ENCODE measurements at regions not wholly inside any gene's neighbourhood (a gene's known extent, or its start where the extent isn't known, plus 50 kb on each side); places are given as distances from the start of the nearest gene placed in this dataset.
"Not testable (repeated sequence)": the region's sequence is repeated elsewhere in the genome, so short reads cannot be mapped to it uniquely, and the experiment has no call there.

- H3K4me1 ChIP-seq, result no peaks in the 10 kb centered on the region
- no peaks in the 10 kb centered on the region for H3K36me3 ChIP-seq
- no peak overlapping the region for H3K4me3 ChIP-seq
- WGBS, 2 donors, result 18% methylated on average over 5 of the region's 5 CpGs
- TF ChIP-seq CTCF (IDR thresholded peaks at IDR 0.05) (no peak), POLR2A (IDR thresholded peaks at IDR 0.05) (no peak), EP300 (IDR thresholded peaks at IDR 0.05) (no peak)
- DNase-seq (ENCODE audit: low spot score in 2 of 2), result no peak
- peaks cover 0 to 26% (median 0%) of the 10 kb centered on the region in 4 donors for H3K9me3 ChIP-seq
- H3K27me3 ChIP-seq, result no peaks in the 10 kb centered on the region
- no peak overlapping the region for H3K27ac ChIP-seq
Measured at GRCh38 chr11:130979386-130979972, 63.2 kb upstream of the SNX19 start.

GRCh38 chr11:130980071-130980862 lies 64.0 kb upstream of the SNX19 start:
- no peak for TF ChIP-seq CTCF (IDR thresholded peaks at IDR 0.05)
- no peak for TF ChIP-seq POLR2A (IDR thresholded peaks at IDR 0.05)
- TF ChIP-seq EP300 (IDR thresholded peaks at IDR 0.05), result no peak
- Histone ChIP-seq H3K27ac (no peak overlapping the region), H3K27me3 (no peaks in the 10 kb centered on the region), H3K4me3 (no peak overlapping the region), H3K36me3 (no peaks in the 10 kb centered on the region), H3K4me1 (no peaks in the 10 kb centered on the region), H3K9me3 (peaks cover 0 to 29% (median 0%) of the 10 kb centered on the region in 4 donors)
- no peak for DNase-seq (ENCODE audit: low spot score in 2 of 2)
- WGBS, 2 donors, result 82 to 83% methylated on average over 5 of the region's 5 CpGs

- DNase-seq (ENCODE audit: low spot score in 2 of 2); H3K4me3 ChIP-seq; H3K36me3 ChIP-seq; H3K27me3 ChIP-seq; H3K27ac ChIP-seq; H3K4me1 ChIP-seq: not testable (repeated sequence)
- H3K9me3 ChIP-seq, result peaks cover 0 to 11% (median 0%) of the 10 kb centered on the region in 4 donors
- WGBS, 2 donors, result 95% methylated on average over 16 of the region's 16 CpGs
Measured at GRCh38 chr11:130984241-130984640, 68.0 kb upstream of the SNX19 start.

GRCh38 chr11:130992788-130993187 lies 76.5 kb upstream of the SNX19 start:
- Histone ChIP-seq H3K36me3 (no peaks in the 10 kb centered on the region), H3K4me1 (no peaks in the 10 kb centered on the region), H3K27me3 (no peaks in the 10 kb centered on the region), H3K9me3 (no peaks in the 10 kb centered on the region), H3K4me3 (no peak overlapping the region), H3K27ac (no peak overlapping the region)
- TF ChIP-seq CTCF (IDR thresholded peaks at IDR 0.05) (no peak), EP300 (IDR thresholded peaks at IDR 0.05) (no peak), POLR2A (IDR thresholded peaks at IDR 0.05) (no peak)
- no peak for DNase-seq (ENCODE audit: low spot score in 2 of 2)
- 77 to 78% methylated on average over 7 of the region's 7 CpGs for WGBS, 2 donors

- TF ChIP-seq CTCF (IDR thresholded peaks at IDR 0.05), result no peak
- no peak for TF ChIP-seq POLR2A (IDR thresholded peaks at IDR 0.05)
- TF ChIP-seq EP300 (IDR thresholded peaks at IDR 0.05), result no peak
- Histone ChIP-seq H3K4me3 (no peak overlapping the region), H3K4me1 (no peaks in the 10 kb centered on the region), H3K36me3 (no peaks in the 10 kb centered on the region), H3K9me3 (no peaks in the 10 kb centered on the region), H3K27ac (no peak overlapping the region), H3K27me3 (no peaks in the 10 kb centered on the region)
- DNase-seq (ENCODE audit: low spot score in 2 of 2), result no peak
- WGBS, 2 donors, result 83 to 86% methylated on average over 2 of the region's 2 CpGs
Measured at GRCh38 chr11:130994043-130994442, 77.8 kb upstream of the SNX19 start.
